HepG2 (cell line): ENCODE measurements at regions not wholly inside any gene's neighbourhood (a gene's known extent, or its start where the extent isn't known, plus 50 kb on each side); places are given as distances from the start of the nearest gene placed in this dataset.

Experiments
- MEIS1 ChIP-seq: sonication (generic); formaldehyde crosslinking; IDR thresholded peaks from 2 replicates; pipeline ENCODE4 v1.9.0; 2021; ENCODE audit warnings: mild to moderate bottlenecking, missing genetic modification reagents, moderate library complexity, borderline replicate concordance
- TOPORS ChIP-seq: sonication (generic); formaldehyde crosslinking; IDR thresholded peaks from 2 replicates; pipeline ENCODE4 v1.8.0; 2023; ENCODE audit warnings: mild to moderate bottlenecking, missing genetic modification reagents
- YEATS4 ChIP-seq: sonication (generic); formaldehyde crosslinking; IDR thresholded peaks from 2 replicates; pipeline ENCODE4 v1.4.0; 2020; ENCODE audit warnings: missing genetic modification reagents, borderline replicate concordance
- ZNF230 ChIP-seq: sonication (generic); formaldehyde crosslinking; IDR thresholded peaks from 2 replicates; pipeline ENCODE4 v1.4.0; 2020; ENCODE audit warnings: mild to moderate bottlenecking, missing genetic modification reagents
- ZNF30 ChIP-seq: sonication (generic); formaldehyde crosslinking; IDR thresholded peaks from 2 replicates; pipeline ENCODE4 v1.5.0; 2020; ENCODE audit warnings: mild to moderate bottlenecking, missing genetic modification reagents
- ZNF484 ChIP-seq: sonication (generic); formaldehyde crosslinking; IDR thresholded peaks from 2 replicates; pipeline ENCODE4 v1.5.1; 2020; ENCODE audit warnings: mild to moderate bottlenecking, low read depth, missing genetic modification reagents, borderline replicate concordance
- TF ChIP-seq, protein P1 (sequence below): sonication (generic); formaldehyde crosslinking; IDR thresholded peaks from 2 replicates; pipeline ENCODE4 v1.9.0; 2022; ENCODE audit warnings: missing genetic modification reagents, mild to moderate bottlenecking, borderline replicate concordance
- TF ChIP-seq, protein P2 (sequence below): IDR thresholded peaks from 2 replicates; pipeline ENCODE4 v1.6.1; 2016; ENCODE audit warnings: missing compliant biosample characterization, missing genetic modification reagents, borderline replicate concordance
- TF ChIP-seq, protein P3 (sequence below): sonication (generic); formaldehyde crosslinking; IDR thresholded peaks from 2 replicates; pipeline ENCODE4 v1.4.0; 2020; ENCODE audit warnings: missing genetic modification reagents, borderline replicate concordance
- TF ChIP-seq, protein P4 (sequence below): sonication (generic); formaldehyde crosslinking; IDR thresholded peaks from 2 replicates; pipeline ENCODE4 v1.4.0; 2020; ENCODE audit warnings: mild to moderate bottlenecking, missing genetic modification reagents

DNA sequence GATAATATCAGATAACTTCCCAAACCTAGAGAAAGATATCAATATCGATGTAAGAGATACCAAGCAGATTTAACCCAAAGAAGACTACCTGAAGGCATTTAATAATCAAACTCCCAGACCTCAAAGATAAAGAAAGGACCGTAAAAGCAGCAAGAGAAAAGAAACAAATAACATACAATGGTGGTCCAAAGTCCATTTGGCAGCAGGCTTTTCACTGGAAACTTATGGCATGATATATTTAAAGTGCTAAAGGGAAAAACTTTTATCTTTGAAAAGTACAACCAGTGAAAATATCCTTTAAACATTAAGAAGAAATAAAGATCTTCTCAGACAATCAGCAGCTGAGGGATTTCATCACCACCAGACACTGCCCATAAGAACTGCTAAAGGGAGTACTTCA, 812.7 kb upstream of the ADAMTS5 start (continued):
- TF ChIP-seq, protein P1, sequence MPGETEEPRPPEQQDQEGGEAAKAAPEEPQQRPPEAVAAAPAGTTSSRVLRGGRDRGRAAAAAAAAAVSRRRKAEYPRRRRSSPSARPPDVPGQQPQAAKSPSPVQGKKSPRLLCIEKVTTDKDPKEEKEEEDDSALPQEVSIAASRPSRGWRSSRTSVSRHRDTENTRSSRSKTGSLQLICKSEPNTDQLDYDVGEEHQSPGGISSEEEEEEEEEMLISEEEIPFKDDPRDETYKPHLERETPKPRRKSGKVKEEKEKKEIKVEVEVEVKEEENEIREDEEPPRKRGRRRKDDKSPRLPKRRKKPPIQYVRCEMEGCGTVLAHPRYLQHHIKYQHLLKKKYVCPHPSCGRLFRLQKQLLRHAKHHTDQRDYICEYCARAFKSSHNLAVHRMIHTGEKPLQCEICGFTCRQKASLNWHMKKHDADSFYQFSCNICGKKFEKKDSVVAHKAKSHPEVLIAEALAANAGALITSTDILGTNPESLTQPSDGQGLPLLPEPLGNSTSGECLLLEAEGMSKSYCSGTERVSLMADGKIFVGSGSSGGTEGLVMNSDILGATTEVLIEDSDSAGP (CRISPR knock-in tag) = no peak
- TF ChIP-seq, protein P2, sequence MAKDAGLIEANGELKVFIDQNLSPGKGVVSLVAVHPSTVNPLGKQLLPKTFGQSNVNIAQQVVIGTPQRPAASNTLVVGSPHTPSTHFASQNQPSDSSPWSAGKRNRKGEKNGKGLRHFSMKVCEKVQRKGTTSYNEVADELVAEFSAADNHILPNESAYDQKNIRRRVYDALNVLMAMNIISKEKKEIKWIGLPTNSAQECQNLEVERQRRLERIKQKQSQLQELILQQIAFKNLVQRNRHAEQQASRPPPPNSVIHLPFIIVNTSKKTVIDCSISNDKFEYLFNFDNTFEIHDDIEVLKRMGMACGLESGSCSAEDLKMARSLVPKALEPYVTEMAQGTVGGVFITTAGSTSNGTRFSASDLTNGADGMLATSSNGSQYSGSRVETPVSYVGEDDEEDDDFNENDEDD (CRISPR knock-in tag) = no peak
- TF ChIP-seq YEATS4 (CRISPR knock-in tag) (no peak), ZNF484 (no peak), MEIS1 (no peak), ZNF230 (CRISPR knock-in tag) (no peak), TOPORS (CRISPR knock-in tag) (no peak), ZNF30 (CRISPR knock-in tag) (no peak)
- TF ChIP-seq, protein P3, sequence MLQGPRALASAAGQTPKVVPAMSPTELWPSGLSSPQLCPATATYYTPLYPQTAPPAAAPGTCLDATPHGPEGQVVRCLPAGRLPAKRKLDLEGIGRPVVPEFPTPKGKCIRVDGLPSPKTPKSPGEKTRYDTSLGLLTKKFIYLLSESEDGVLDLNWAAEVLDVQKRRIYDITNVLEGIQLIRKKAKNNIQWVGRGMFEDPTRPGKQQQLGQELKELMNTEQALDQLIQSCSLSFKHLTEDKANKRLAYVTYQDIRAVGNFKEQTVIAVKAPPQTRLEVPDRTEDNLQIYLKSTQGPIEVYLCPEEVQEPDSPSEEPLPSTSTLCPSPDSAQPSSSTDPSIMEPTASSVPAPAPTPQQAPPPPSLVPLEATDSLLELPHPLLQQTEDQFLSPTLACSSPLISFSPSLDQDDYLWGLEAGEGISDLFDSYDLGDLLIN (CRISPR knock-in tag) = no peak
- TF ChIP-seq, protein P4, sequence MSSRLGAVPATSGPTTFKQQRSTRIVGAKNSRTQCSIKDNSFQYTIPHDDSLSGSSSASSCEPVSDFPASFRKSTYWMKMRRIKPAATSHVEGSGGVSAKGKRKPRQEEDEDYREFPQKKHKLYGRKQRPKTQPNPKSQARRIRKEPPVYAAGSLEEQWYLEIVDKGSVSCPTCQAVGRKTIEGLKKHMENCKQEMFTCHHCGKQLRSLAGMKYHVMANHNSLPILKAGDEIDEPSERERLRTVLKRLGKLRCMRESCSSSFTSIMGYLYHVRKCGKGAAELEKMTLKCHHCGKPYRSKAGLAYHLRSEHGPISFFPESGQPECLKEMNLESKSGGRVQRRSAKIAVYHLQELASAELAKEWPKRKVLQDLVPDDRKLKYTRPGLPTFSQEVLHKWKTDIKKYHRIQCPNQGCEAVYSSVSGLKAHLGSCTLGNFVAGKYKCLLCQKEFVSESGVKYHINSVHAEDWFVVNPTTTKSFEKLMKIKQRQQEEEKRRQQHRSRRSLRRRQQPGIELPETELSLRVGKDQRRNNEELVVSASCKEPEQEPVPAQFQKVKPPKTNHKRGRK (CRISPR knock-in tag) = no peak
